NCI-H82 (cell line): ENCODE measurements at regions not wholly inside any gene's neighbourhood (a gene's known extent, or its start where the extent isn't known, plus 50 kb on each side); places are given as distances from the start of the nearest gene placed in this dataset.
A peak's percentile ranks its signal among the peaks of the same experiment; 100 is the strongest.
"Not testable (repeated sequence)": the region's sequence is repeated elsewhere in the genome, so short reads cannot be mapped to it uniquely, and the experiment has no call there.

Experiments used
- DNase-seq: peaks from one replicate; lab custom pipeline; 2025; lab: John Stamatoyannopoulos, UW

DNA sequence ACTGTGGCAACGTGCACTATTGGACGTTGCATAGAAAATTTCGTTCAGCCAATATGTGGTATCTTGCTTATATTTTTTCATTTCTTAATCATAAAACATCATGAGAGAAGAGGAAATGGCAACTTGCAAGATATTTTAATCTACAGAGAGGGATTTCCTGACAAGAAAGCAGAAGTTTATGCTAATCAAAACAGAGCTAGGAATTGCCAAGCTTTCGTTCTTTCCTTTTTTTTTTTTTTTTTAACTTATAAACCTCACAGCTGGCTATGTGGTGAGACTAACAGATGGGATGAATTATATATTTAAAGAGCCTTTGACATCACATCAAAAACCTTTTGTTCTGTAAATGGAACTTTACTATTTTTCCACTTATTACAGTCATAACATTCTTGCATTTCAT lies 1136.9 kb upstream of the TMEFF2 start:
- DNase-seq, result no peak

DNA sequence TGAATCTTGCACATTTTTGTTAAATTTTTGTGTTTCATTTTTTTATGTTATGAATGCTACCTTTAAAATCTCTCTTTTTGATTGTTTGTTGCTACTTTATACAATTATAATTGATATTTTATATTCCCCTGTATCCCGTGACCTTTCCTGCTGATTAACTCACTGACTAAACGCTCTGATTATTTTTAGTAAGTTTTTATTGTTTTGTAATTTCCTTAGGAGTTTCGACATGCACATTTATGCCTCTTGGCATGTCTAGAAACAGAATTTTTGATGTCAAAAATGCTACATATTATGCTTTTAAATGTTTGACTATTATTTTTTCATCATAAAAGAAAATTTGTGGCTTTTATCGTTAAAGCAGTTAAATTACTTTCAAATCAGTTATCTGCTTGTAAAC lies 1131.6 kb upstream of the TMEFF2 start:
- DNase-seq, result no peak

DNA sequence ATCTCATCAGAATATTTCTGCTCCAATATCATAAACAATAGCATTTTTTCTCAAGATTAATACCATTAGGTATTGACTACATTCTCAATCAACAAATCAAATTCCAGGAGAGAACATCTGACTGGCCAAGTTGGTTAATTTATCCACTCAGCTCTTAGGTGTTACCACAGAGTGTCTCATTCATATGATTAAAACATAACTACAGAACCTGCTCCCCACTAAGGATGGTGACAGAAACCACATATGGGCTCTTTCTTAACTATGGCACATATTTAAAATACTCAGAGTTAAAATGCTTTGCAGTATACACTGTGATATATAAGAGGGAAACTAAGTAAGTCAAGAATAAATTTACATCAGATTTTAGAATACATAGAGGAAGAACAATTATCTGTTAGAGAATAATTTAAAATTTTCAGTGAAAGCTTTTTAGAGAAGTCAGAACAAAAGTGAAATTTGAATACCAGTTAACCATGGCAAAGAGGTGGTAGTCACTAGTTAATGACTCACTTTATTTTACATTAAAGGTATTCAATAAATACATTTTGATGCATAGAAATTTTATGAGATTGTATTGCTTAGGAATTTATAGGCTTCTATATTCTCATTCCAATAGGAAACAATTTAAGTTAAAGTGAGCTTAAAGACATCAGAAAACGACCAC lies 1120.8 kb upstream of the TMEFF2 start:
- DNase-seq, result no peak

DNA sequence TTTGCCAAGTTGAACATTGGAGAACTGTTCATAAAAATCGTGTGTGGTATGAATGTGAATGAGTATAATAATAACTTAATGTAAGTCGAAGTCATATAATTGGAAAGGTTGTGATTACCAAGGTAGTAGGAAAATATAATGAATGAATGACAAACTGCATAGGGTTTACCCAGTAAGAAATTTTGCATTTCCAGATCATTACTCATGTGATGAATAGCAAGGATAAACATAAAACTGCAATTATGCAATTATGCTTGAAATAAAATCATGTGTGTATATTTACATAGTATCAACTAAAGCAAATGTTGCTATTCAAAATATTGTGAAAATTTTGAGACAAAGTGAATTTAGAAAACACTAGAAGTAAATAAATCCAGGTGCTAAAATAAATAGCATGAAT lies 1108.7 kb upstream of the TMEFF2 start:
- no peak for DNase-seq

DNA sequence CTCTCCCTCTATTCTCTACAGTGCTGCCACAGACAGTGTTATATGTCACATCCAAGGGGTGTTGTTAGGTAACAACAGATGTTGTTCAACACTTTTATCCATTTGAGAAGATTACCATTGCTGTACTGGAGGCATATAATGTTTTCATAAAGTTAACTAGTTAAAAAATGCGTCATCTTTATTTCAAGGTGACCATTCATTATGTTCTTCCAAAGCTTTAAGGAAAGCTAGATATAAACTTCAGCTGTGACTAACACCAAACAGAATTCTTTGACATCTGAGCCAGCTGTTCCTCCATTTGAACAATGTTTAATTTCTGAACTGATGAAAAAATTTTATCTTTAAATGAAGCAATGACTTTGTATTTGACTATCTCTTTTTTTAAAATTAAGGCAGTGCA lies 1099.6 kb upstream of the TMEFF2 start:
- no peak for DNase-seq

DNA sequence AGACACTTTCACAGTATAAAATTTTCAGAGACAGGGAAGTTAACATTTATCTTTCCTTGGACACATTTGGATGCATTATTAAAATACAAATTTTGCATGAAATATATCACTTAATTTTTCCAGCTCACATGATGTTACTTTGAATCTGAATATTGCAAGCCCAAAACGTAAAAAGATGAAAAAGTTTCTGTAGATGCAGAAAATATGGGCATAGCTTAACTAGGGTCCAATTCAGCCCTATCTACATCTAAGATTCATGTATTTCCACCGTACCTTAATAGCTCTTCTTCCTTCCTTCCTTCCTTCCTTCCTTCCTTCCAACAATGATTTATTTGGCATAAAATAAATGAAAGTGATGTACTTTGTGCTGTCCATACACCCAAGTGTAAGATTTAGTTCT lies 1084.6 kb upstream of the TMEFF2 start:
- DNase-seq, result no peak

DNA sequence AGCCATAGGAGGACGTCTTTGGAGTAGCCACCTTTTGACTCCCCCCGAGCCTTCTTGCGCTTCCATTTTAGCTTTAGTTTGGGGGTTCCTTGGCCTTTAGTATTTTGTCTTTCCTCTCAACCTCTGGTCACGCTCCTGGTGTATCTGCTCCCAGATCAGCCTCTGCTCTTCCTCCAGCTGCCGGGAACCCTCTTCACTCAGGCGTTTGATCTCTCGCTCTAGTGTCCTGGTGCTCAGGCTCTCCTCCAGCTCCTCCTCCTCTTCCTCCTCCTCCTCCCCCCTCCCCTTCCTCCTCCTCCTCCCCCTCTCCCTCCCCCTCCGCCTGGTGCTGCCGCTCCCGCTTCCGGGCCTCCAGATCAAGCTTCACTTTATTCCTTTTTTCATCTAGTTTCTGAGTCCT lies 1082.3 kb upstream of the TMEFF2 start:
- no peak for DNase-seq

DNA sequence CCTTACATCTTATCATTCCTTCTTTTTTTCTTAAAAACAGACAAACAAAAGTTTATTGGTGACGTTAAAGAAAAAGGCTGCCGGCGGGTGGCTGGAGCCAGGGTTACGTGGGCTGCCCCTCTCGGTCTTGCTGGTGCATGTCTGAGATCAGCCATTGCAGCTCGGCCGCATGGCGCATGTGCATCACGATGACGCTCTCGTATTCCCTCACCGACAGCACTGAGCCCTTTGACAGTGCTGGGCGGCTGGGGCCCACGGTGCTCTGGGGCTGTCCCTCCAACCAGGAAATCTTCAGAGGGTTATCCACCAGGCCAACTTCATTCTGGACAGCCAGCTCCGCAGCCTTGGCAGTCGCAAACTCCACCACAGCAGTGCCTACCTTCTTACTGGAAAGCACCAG lies 1081.8 kb upstream of the TMEFF2 start:
- DNase-seq, result no peak

DNA sequence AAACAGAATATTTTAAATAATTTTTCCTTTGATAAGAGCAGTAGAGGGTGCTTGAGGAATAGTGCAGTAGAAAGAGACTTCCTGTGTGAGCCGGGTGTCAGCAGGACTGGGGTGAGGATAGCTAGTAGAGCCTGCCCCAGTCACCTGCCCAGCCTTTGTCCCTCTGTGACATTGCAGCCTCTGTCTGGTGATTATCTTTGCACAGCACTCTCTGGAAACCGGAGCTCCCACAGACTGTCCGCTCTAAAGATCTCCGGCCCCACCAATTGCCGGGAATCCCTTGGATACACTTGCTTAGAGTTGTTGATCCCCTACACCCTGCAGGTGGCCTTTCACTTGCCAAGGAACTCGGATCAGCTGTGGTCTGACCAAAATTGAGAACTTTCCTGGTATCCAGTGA lies 1081.3 kb upstream of the TMEFF2 start:
- no peak for DNase-seq

DNA sequence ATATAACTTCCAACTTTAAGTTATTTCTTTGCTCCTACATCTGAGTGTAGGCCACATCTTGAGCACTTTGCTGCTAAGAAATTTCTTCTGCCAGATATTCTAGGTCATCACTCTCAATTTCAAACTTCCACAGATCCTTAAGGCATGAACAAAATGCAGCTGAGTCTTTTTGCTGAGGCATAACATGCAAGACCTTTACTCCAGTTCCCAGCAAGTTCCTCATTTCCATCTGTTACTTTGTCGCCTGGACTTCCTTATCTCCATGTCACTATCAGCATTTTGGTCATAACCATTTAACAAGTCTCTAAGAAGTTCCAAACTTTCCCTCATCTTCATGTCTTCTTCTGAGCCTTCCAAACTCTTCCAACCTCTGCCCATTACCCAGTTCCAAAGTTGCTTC lies 1077.3 kb upstream of the TMEFF2 start:
- DNase-seq, result no peak

DNA sequence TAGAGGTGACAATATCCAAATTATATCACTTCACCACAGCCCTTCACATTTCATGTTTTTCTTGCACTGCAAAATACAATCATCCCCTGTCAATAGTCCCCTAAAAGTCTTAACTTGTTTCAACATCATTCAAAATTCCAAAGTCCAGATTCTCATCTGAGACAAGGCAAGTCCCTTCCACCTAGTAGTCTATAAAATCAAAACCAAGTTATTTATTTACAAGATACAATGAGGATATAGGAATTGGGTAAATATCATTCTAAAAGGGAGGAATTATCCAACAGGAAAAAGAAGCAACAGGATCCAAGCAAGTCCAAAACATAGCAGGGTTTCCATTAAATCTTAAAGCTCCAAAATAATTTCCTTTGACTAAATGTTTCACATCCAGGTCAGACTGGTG lies 1076.1 kb upstream of the TMEFF2 start:
- DNase-seq, result no peak

DNA sequence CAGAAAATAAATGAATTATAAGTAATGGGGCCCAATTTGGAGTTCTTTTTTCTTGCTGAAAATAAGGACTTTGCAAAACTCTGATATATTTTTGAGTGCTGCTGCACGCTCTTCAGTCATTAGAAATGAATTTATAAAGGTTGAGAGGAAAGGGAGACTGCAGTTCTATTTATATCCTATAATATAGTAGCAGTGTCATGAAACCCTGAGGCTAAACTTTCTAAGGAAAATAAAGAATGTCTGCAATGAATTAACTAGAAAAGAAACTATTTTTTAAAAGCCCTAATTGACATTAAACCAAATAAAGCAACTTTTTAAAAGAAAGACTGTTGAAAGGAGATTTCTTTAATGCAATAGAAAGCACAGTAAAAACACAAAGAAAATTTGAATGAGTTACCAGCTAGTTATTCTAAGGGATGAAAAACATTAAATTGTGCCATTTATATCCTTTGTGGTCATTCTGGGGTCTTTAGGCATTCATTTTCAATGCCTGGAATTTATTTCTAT lies 1072.8 kb upstream of the TMEFF2 start:
- DNase-seq, result no peak

DNA sequence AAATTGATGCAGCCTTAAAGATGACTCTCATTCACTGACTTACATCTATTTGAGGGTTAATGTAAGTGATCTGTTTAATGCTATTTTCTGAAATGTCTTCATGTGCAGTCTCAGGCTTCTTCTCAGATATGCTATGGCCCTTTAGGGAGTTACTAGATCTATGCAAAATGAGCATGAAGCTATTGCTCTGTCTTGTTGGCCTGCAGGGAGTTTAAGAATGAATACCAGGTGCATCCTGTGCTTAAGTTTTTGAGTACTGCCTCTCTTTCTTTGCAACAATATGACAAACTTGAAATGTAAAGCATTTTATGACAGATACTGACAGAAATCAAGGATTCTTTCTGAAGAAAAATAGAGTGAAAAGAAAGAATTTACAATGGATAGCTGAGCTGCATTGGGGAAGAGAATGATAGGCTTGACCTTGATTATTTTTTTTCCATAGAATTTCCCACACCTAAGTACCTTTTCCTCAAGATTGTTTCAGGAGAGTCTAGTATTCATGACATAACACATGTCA lies 1058.3 kb upstream of the TMEFF2 start:
- DNase-seq, result no peak

DNA sequence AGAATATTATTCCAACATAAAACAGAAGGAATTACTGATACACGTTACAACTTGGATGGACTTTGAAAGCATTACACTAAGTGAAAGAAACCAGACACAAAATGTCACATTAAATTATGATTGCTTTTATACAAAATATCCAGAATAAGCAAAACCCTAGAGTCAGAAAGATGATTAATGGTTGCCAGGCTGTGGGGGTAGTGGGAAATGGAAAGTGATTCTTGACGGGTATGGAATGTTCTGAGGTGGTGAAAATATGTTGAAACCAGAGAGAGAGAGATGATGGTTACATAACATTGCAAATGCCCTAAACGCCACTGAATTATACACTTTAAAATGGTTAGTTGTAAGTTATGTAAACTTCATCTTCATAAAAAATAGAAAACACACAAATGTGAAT lies 1057.2 kb upstream of the TMEFF2 start:
- DNase-seq, result no peak

DNA sequence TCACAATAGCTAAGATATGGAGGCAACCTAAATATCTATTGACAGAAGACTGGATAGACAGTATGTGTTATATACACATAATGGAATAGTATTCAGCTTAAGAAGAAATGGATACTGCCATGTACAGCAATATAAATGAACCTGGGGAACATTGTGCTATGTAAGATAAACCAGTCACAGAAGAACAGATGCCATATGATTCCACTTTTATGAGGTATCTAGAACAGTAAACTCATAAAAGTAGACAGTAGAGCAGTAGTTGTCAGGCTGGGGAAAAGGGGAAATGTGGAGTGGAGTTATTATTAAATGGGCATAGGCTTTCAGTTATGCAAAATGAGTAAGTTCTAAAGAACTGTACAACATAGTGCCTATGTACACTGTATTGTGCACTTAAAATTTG lies 1055.7 kb upstream of the TMEFF2 start:
- DNase-seq, result no peak

DNA sequence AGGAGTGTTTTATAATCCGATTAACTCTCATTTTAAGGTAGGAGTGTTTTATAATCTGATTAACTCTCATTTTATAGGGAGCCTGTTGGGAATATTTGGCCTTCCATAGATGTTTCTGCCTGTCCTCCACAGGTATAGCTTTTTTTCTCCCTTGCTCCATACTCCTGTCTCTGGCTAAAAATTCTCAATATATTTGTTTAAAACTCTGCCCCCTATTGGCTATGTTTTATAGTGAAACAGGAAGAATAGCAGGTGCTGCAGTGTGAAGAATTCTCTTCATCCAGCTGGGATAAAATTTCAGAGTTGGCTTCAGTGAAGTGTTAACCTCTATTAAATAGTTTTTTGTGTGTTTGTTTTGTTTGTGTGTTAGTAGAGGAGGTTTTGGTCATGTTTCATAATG lies 1046.0 kb upstream of the TMEFF2 start:
- peak; percentile 59 for DNase-seq

DNA sequence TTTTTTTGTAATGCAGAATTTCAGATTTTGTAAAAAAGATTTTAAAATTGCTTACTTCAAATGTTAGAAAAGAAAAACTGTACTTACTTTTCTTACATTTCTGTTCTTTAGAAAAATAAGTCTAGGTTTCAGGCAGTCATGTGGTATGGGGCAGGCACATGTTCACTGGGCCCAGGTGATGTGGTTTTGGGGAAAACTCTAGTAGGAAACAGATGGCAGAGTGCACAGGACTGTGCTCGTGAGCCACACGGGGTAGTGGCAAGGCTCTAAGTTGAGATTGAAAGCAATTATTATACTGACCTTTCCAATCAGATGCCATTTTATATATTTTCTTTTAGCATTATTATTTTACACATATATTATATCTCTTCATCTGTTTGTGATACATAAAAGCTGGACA lies 1036.9 kb upstream of the TMEFF2 start:
- no peak for DNase-seq

DNA sequence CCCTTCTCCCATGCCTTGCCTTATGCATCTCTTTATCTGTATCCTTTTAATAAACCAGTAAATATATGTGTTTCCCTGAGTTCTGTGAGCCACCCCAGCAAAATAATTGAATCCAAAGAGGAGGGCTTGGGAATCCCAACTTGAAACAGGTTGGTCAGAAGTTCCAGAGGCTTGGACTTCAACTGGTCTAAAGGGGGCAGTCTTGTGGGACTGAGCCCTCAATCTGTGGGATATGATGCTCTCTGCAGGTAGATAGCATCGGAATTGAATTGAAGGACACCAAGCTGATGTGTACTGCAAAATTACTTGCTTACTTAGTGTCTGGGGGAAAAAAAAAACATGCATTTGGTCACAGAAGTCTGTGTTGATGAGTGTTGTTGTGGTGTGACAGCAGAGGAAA lies 1033.5 kb upstream of the TMEFF2 start:
- no peak for DNase-seq

DNA sequence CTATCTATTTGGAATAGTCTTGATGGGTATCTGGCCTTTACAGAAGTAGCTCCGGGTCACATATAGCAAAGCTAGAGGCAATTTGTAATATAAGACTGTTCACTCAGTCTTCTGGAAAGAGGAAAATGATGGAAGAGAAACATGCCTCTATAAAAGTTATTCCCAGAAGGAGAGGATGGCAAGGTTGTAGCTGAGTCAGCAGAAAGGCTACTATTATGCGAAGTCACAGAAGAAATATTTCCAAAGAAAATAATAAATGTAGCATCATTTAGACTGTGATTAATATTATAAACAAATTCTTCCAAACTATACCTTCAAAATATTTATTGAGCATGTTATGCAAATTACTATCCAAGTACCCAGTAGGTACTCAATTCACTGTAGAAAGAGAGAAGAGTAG lies 1027.7 kb upstream of the TMEFF2 start:
- DNase-seq, result no peak

DNA sequence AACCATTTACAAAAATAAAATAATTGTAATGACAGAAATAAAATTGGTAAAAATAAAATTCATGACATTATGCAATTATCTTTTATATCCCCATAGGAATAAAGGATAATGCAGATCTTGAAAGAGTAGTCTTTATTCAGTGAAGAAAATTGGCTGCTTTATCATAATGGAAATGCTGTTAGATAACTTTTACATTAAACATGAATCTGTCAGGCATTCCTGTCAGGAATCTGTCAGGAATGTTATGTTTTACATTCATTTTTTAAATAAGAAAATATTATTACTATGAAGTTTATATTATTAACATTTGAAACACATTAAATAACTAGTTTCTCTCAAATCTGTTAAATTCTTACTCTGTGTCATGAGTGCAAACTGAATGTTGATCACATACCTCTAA lies 1024.7 kb upstream of the TMEFF2 start:
- no peak for DNase-seq

DNA sequence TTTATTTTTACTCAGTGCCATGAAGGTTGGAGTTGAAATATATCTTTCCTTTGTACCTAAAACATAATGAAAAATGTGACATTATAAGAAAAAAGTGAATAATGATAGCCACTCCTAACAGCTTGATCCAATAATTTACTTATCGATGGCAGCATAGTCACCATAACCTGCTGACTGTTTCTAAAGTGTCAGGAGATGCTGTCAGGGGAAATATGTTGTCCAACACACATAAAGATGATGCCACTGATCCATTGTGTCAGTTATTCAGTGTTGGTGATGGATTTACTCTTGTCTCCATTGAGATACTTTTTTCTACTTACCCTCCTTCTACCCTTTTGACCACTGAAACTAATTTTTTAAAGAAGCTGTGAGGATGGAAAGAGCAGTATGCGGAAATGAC lies 1006.9 kb upstream of the TMEFF2 start:
- DNase-seq, result no peak

DNA sequence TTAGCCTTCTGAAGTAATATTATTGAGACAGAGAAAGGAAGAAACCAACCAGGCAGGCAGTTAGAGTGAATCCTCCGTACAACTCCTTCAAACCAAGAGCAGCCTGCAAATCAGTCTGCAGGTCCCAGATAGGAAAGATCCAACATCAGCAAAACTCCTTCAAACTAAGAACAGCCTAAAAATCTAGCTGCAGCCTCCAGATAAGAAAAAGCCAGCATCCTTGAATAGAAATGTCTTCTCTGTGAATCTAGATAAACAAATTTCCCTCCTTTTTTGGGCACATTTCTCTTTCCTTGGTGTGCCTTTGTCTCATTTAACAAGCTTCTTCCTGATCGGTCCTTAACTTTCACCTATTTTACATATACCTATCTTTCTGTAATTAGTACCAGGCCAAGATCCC lies 1004.6 kb upstream of the TMEFF2 start:
- DNase-seq, result no peak

DNA sequence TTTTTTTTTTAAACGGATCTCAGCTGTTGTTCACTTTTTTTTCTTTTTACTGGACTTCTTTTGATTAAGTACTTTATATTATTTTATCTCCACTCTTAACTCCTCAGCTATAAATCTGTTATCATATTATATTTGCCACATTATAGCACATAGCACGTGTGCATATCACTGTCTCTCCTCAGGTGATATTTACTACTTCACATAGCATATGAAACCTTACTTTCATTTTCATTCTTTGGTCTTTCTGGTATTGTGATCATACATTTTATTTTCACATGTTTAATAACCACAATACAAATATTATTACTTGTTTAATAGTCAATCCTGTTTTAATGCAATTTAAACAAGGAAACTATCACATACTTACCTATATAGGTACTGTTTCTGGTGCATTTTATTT lies 993.1 kb upstream of the TMEFF2 start:
- DNase-seq, result no peak

DNA sequence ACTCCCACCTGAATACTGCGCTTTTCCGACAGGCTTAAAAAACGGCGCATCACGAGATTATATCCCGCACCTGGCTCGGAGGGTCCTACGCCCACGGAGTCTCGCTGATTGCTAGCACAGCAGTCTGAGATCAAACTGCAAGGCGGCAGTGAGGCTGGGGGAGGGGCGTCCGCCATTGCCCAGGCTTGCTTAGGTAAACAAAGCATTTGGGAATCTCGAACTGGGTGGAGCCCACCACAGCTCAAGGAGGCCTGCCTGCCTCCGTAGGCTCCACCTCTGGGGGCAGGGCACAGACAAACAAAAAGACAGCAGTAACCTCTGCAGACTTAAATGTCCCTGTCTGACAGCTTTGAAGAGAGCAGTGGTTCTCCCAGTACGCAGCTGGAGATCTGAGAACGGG lies 976.2 kb upstream of the TMEFF2 start:
- DNase-seq, result not testable (repeated sequence)
